IMR-90 (cell line): ENCODE measurements at regions not wholly inside any gene's neighbourhood (a gene's known extent, or its start where the extent isn't known, plus 50 kb on each side); places are given as distances from the start of the nearest gene placed in this dataset.

ENCODE experiments used
- ATAC-seq: fragments of 200-7000 bp; cut with Tn5 transposase; 2 replicates; pipeline ENCODE4 v1.9.1; 2020; ENCODE audit warnings: low read depth, mild to moderate bottlenecking, moderate library complexity
- BruUV-seq: library from RNA; stranded (reverse); fragments of 400-500 nt; replicated peaks from 2 replicates; lab custom pipeline; 2021; lab: Mats Ljungman, UMichigan
- CTCF ChIA-PET: fragments of 300-600 bp; formaldehyde crosslinking; extraction: SDS; loops from one replicate; lab custom pipeline; 2021; ENCODE audit warnings: antibody characterized with exemption; lab: Yijun Ruan, JAX
- POLR2A ChIA-PET: fragments of 300-600 bp; sonication (Branson Sonifier 250); formaldehyde crosslinking; loops from one replicate; lab custom pipeline; 2022; ENCODE audit warnings: antibody characterized with exemption; ENCODE audit not compliant: unreplicated experiment; lab: Charles Lee
- DNase-seq: peaks from one replicate; pipeline ENCODE4 v3.0.0; 2013
- H2AFZ ChIP-seq: replicated peaks from 2 replicates; pipeline ENCODE3; 2013; ENCODE audit warnings: low read length, mild to moderate bottlenecking; ENCODE audit not compliant: poor library complexity
- H2AK5ac ChIP-seq: 2 replicates; pipeline ENCODE4 v1.6.1; 2013; ENCODE audit warnings: low read depth, low read length, inconsistent platforms
- H2AK9ac ChIP-seq: replicated peaks from 2 replicates; pipeline ENCODE3; 2013; ENCODE audit warnings: mild to moderate bottlenecking, low read depth, low read length, moderate library complexity; ENCODE audit not compliant: poor library complexity
- H2BK120ac ChIP-seq: 2 replicates; pipeline ENCODE4 v1.6.1; 2013; ENCODE audit warnings: low read depth, low read length, inconsistent platforms
- H2BK15ac ChIP-seq: 3 replicates; pipeline ENCODE4 v1.6.1; 2013; ENCODE audit warnings: low read depth, low read length, inconsistent platforms
- H2BK20ac ChIP-seq: 2 replicates; pipeline ENCODE4 v1.6.1; 2013; ENCODE audit warnings: low read depth, mild to moderate bottlenecking, inconsistent platforms, low read length, moderate library complexity
- H2BK5ac ChIP-seq: 2 replicates; pipeline ENCODE4 v1.6.1; 2013; ENCODE audit warnings: mild to moderate bottlenecking, low read depth, low read length, inconsistent platforms; ENCODE audit not compliant: poor library complexity, severe bottlenecking
- H3K14ac ChIP-seq: replicated peaks from 2 replicates; pipeline ENCODE4 v1.6.1; 2013; ENCODE audit warnings: low read depth, low read length, inconsistent platforms
- H3K18ac ChIP-seq: 2 replicates; pipeline ENCODE4 v1.6.1; 2013; ENCODE audit warnings: low read depth, low read length, control low read depth
- H3K23ac ChIP-seq: 2 replicates; pipeline ENCODE4 v1.6.1; 2013; ENCODE audit warnings: low read depth, low read length, inconsistent platforms
- H3K27ac ChIP-seq: 2 replicates; pipeline ENCODE4 v1.5.1; 2013; ENCODE audit warnings: mild to moderate bottlenecking, control low read depth, low read length; ENCODE audit not compliant: insufficient read depth
- H3K27me3 ChIP-seq: 2 replicates; pipeline ENCODE4 v1.6.1; 2013; ENCODE audit warnings: low read length; ENCODE audit not compliant: control insufficient read depth, insufficient read depth
- H3K36me3 ChIP-seq: 2 replicates; pipeline ENCODE4 v1.6.1; 2013; ENCODE audit warnings: low read length, mixed read lengths; ENCODE audit not compliant: control insufficient read depth, insufficient read depth
- H3K4ac ChIP-seq: 2 replicates; pipeline ENCODE4 v1.6.1; 2013; ENCODE audit warnings: low read depth, low read length, inconsistent platforms
- H3K4me1 ChIP-seq: 2 replicates; pipeline ENCODE4 v1.6.1; 2013; ENCODE audit warnings: low read length, mixed read lengths; ENCODE audit not compliant: control insufficient read depth, insufficient read depth
- H3K4me2 ChIP-seq: 2 replicates; pipeline ENCODE4 v1.6.1; 2013; ENCODE audit warnings: low read depth, mild to moderate bottlenecking, control low read depth, low read length, moderate library complexity
- H3K4me3 ChIP-seq: 2 replicates; pipeline ENCODE4 v1.5.1; 2013; ENCODE audit warnings: low read depth, mild to moderate bottlenecking, control low read depth, low read length, moderate library complexity; ENCODE audit not compliant: insufficient read depth
- H3K56ac ChIP-seq: 2 replicates; pipeline ENCODE4 v1.6.1; 2013; ENCODE audit warnings: low read length, inconsistent platforms; ENCODE audit not compliant: insufficient read depth; ENCODE audit errors: extremely low read depth
- H3K79me1 ChIP-seq, 2 experiments: 2 replicates each; pipeline ENCODE4 v1.6.1; 2013; ENCODE audit warnings: low read length in 2 of 2, inconsistent platforms in 1 of 2, low read depth in 1 of 2
- H3K9ac ChIP-seq: 2 replicates; pipeline ENCODE4 v1.6.1; 2013; ENCODE audit warnings: low read depth, low read length, control low read depth
- H3K9me1 ChIP-seq: 2 replicates; pipeline ENCODE4 v1.6.1; 2013; ENCODE audit warnings: low read length, inconsistent platforms; ENCODE audit not compliant: insufficient read depth
- H3K9me3 ChIP-seq: 2 replicates; pipeline ENCODE4 v1.6.1; 2013; ENCODE audit warnings: low read length; ENCODE audit not compliant: control insufficient read depth, insufficient read depth
- H4K20me1 ChIP-seq: 2 replicates; pipeline ENCODE4 v1.6.1; 2013; ENCODE audit warnings: low read length, inconsistent platforms; ENCODE audit not compliant: insufficient read depth
- H4K5ac ChIP-seq: 2 replicates; pipeline ENCODE4 v1.6.1; 2013; ENCODE audit warnings: mild to moderate bottlenecking, low read depth, low read length, control low read depth
- H4K8ac ChIP-seq, 2 experiments: 2 replicates each; pipeline ENCODE4 v1.6.1; 2013; ENCODE audit warnings: low read depth in 2 of 2, low read length in 2 of 2, control low read depth in 1 of 2, inconsistent platforms in 1 of 2
- H4K91ac ChIP-seq: 2 replicates; pipeline ENCODE4 v1.6.1; 2013; ENCODE audit warnings: low read depth, low read length, inconsistent platforms; ENCODE audit not compliant: insufficient read depth
- BHLHE40 ChIP-seq: fragments of 150-350 bp; IDR thresholded peaks from 2 replicates; pipeline ENCODE4 v1.6.1; 2016; ENCODE audit warnings: mild to moderate bottlenecking, low read depth, low read length
- CEBPB ChIP-seq: IDR thresholded peaks from 2 replicates; pipeline ENCODE4 v1.6.1; 2012; ENCODE audit warnings: low read depth, low read length, improper control_type of control experiment
- CHD1 ChIP-seq: IDR thresholded peaks from 2 replicates; pipeline ENCODE4 v1.6.1; 2012; ENCODE audit warnings: low read depth, low read length, improper control_type of control experiment
- MAFK ChIP-seq: IDR thresholded peaks from 2 replicates; pipeline ENCODE4 v1.6.1; 2012; ENCODE audit warnings: low read depth, low read length, improper control_type of control experiment
- MAZ ChIP-seq: IDR thresholded peaks from 2 replicates; pipeline ENCODE4 v1.6.1; 2012; ENCODE audit warnings: low read depth, mild to moderate bottlenecking, low read length, improper control_type of control experiment, moderate library complexity, borderline replicate concordance
- MXI1 ChIP-seq: IDR thresholded peaks from 2 replicates; pipeline ENCODE4 v1.6.1; 2012; ENCODE audit warnings: low read depth, mild to moderate bottlenecking, low read length, moderate library complexity, borderline replicate concordance
- NFE2L2 ChIP-seq: fragments of 150-350 bp; IDR thresholded peaks from 2 replicates; pipeline ENCODE4 v1.6.1; 2016; ENCODE audit warnings: low read depth, mild to moderate bottlenecking, low read length
- POLR2A ChIP-seq: IDR thresholded peaks from 2 replicates; pipeline ENCODE4 v1.6.1; 2012; ENCODE audit warnings: mild to moderate bottlenecking, low read depth, low read length
- RAD21 ChIP-seq: IDR thresholded peaks from 2 replicates; pipeline ENCODE4 v1.6.1; 2012; ENCODE audit warnings: low read length, improper control_type of control experiment
- RCOR1 ChIP-seq: IDR thresholded peaks from 2 replicates; pipeline ENCODE4 v1.6.1; 2012; ENCODE audit warnings: mild to moderate bottlenecking, low read length, improper control_type of control experiment; ENCODE audit not compliant: insufficient replicate concordance
- RFX5 ChIP-seq: IDR thresholded peaks from 2 replicates; pipeline ENCODE4 v1.8.0; 2012; ENCODE audit warnings: low read depth, mild to moderate bottlenecking, low read length, moderate library complexity
- SMC3 ChIP-seq: fragments of 150-350 bp; IDR thresholded peaks from 2 replicates; pipeline ENCODE4 v1.6.1; 2016; ENCODE audit warnings: low read depth, mild to moderate bottlenecking, antibody characterized with exemption, low read length, moderate library complexity
- dilution Hi-C: fragments of 300-500 bp; cut with HindIII; formaldehyde crosslinking; loops from one replicate; pipeline ENCODE4 v1.14.3; 2018; ENCODE audit warnings: low sequenced_read_pairs; ENCODE audit not compliant: unreplicated experiment
- in situ Hi-C: fragments of 300-500 bp; cut with MboI; formaldehyde crosslinking; loops from 3 replicates; pipeline ENCODE4 v1.14.3; 2019; ENCODE audit warnings: low sequenced_read_pairs, inconsistent platforms, mixed read lengths
- intact Hi-C: fragments of 100-400 bp; cut with micrococcal nuclease; formaldehyde crosslinking; loops from 2 replicates; pipeline ENCODE4 v1.10.0; 2022
- TF ChIP-seq, protein P1 (sequence below): fragments of 150-350 bp; IDR thresholded peaks from 2 replicates; pipeline ENCODE4 v1.6.1; 2017; ENCODE audit warnings: mild to moderate bottlenecking, antibody characterized with exemption, low read length, low read depth
- TF ChIP-seq, protein P2 (sequence below): fragments of 150-350 bp; IDR thresholded peaks from 2 replicates; pipeline ENCODE4 v1.6.1; 2016; ENCODE audit warnings: low read depth, mild to moderate bottlenecking, low read length, moderate library complexity, borderline replicate concordance

DNA sequence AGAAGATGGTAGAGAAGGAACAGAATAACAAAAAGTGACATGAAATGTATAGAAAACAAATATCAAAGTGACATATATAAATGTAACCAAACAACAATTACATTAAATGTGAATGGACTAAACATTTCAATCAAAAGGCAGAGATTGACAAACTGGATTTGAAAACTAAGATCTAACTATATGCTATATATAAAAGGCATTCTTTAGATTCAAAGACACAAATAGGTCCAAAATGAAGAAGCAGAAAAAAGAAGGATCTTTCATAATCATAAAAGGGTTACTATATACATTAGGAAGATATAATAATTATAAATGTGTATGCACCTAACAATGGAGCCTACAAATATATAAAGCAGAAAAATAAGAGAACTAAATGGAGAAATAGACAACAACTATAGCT, 183.7 kb downstream of the METTL4 start:
- Histone ChIP-seq H3K4ac (no peak overlapping the region), H2AK5ac (no peak overlapping the region), H3K4me3 (no peak overlapping the region), H3K27ac (no peak overlapping the region), H3K23ac (no peak overlapping the region), H2BK15ac (no peak overlapping the region), H3K9me3 (no peaks in the 10 kb centered on the region), H2BK120ac (no peak overlapping the region), H3K36me3 (no peaks in the 10 kb centered on the region), H3K14ac (no peak overlapping the region), H3K4me2 (no peak overlapping the region), H3K27me3 (no peaks in the 10 kb centered on the region), H3K4me1 (no peaks in the 10 kb centered on the region), H2BK20ac (no peak overlapping the region), H3K79me1 (no peaks in the 10 kb centered on the region), H4K91ac (no peak overlapping the region), H2AK9ac (no peak overlapping the region), H3K9ac (no peak overlapping the region), H4K5ac (no peak overlapping the region), H2BK5ac (no peak overlapping the region), H3K56ac (no peak overlapping the region), H4K8ac (no peak overlapping the region), H3K9me1 (no peaks in the 10 kb centered on the region), H3K18ac (no peak overlapping the region), H4K20me1 (no peaks in the 10 kb centered on the region), H2AFZ (no peak overlapping the region)
- intact Hi-C loops (no loop called here), in situ Hi-C loops (no loop called here), dilution Hi-C loops (no loop called here)
- POLR2A ChIA-PET: no interaction called here
- DNase-seq (no peak), ATAC-seq (no peak)
- CTCF ChIA-PET: no interaction called here
- TF ChIP-seq MAFK (no peak), SMC3 (no peak), RCOR1 (no peak), BHLHE40 (no peak), POLR2A (no peak), RFX5 (no peak), NFE2L2 (no peak), MXI1 (no peak), CHD1 (no peak), MAZ (no peak), RAD21 (no peak), CEBPB (no peak)
- TF ChIP-seq, protein P1, sequence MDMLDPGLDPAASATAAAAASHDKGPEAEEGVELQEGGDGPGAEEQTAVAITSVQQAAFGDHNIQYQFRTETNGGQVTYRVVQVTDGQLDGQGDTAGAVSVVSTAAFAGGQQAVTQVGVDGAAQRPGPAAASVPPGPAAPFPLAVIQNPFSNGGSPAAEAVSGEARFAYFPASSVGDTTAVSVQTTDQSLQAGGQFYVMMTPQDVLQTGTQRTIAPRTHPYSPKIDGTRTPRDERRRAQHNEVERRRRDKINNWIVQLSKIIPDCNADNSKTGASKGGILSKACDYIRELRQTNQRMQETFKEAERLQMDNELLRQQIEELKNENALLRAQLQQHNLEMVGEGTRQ: no peak
- TF ChIP-seq, protein P2, sequence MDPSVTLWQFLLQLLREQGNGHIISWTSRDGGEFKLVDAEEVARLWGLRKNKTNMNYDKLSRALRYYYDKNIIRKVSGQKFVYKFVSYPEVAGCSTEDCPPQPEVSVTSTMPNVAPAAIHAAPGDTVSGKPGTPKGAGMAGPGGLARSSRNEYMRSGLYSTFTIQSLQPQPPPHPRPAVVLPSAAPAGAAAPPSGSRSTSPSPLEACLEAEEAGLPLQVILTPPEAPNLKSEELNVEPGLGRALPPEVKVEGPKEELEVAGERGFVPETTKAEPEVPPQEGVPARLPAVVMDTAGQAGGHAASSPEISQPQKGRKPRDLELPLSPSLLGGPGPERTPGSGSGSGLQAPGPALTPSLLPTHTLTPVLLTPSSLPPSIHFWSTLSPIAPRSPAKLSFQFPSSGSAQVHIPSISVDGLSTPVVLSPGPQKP: no peak
- BruUV-seq: no TSS peak
